Skeletal muscle cell (primary cell): ENCODE measurements at regions not wholly inside any gene's neighbourhood (a gene's known extent, or its start where the extent isn't known, plus 50 kb on each side); places are given as distances from the start of the nearest gene placed in this dataset.

Experiments used
- DNase-seq: peaks from one replicate; pipeline ENCODE4 v3.0.0-alpha.2; 2010; ENCODE audit warnings: low read depth
- H3K4me3 ChIP-seq: 2 replicates; pipeline ENCODE4 v1.5.1; 2011; ENCODE audit warnings: low read depth, mild to moderate bottlenecking, control low read depth, low read length, moderate library complexity

GRCh38 chr1:234978397-234979295 lies 150.0 kb downstream of the TOMM20 start:
- no peak for DNase-seq
- H3K4me3 ChIP-seq, result no peak overlapping the region

GRCh38 chr1:234977875-234978396 lies 150.7 kb downstream of the TOMM20 start:
- no peak overlapping the region for H3K4me3 ChIP-seq
- no peak for DNase-seq

- H3K4me3 ChIP-seq, result no peak overlapping the region
- no peak for DNase-seq
Measured at GRCh38 chr1:234976861-234977680, 151.6 kb downstream of the TOMM20 start.

- H3K4me3 ChIP-seq, result no peak overlapping the region
- no peak for DNase-seq
Measured at GRCh38 chr1:234975941-234976860, 152.4 kb downstream of the TOMM20 start.

- DNase-seq, result peak; percentile 89
- H3K4me3 ChIP-seq, result no peak overlapping the region
Measured at GRCh38 chr1:234975122-234975940, 153.3 kb downstream of the TOMM20 start.

- no peak for DNase-seq
- no peak overlapping the region for H3K4me3 ChIP-seq
Measured at GRCh38 chr1:234973426-234974250, 155.0 kb downstream of the TOMM20 start.

- no peak overlapping the region for H3K4me3 ChIP-seq
- no peak for DNase-seq
Measured at GRCh38 chr1:234972411-234973191, 156.0 kb downstream of the TOMM20 start.

GRCh38 chr1:234971586-234972297 lies 156.9 kb downstream of the TOMM20 start:
- DNase-seq, result no peak
- no peak overlapping the region for H3K4me3 ChIP-seq

- peak overlapping the region; percentile 8 for H3K4me3 ChIP-seq
Measured at GRCh38 chr1:234970731-234971476, 157.7 kb downstream of the TOMM20 start.

GRCh38 chr1:234970401-234970730 lies 158.3 kb downstream of the TOMM20 start:
- H3K4me3 ChIP-seq, result peak overlapping the region; percentile 8
- peak; percentile 94 for DNase-seq

More at GRCh38 chr1:234970731-234971476, 157.7 kb downstream of the TOMM20 start:
- DNase-seq, result peak; percentile 99

- DNase-seq, result peak; percentile 71
- peak overlapping the region; percentile 30 for H3K4me3 ChIP-seq
Measured at GRCh38 chr1:234969581-234970400, 158.8 kb downstream of the TOMM20 start.

- DNase-seq, result no peak
- H3K4me3 ChIP-seq, result no peak overlapping the region
Measured at GRCh38 chr1:234969011-234969441, 159.6 kb downstream of the TOMM20 start.

- H3K4me3 ChIP-seq, result no peak overlapping the region
- no peak for DNase-seq
Measured at GRCh38 chr1:234968451-234968850, 160.2 kb downstream of the TOMM20 start.

- no peak overlapping the region for H3K4me3 ChIP-seq
- no peak for DNase-seq
Measured at GRCh38 chr1:234967121-234967520, 161.5 kb downstream of the TOMM20 start.

- DNase-seq, result no peak
- no peak overlapping the region for H3K4me3 ChIP-seq
Measured at GRCh38 chr1:234965111-234965510, 163.5 kb downstream of the TOMM20 start.
